Osteoblast (primary cell): ENCODE measurements at regions not wholly inside any gene's neighbourhood (a gene's known extent, or its start where the extent isn't known, plus 50 kb on each side); places are given as distances from the start of the nearest gene placed in this dataset.

Experiments used
- DNase-seq: peaks from one replicate; pipeline ENCODE4 v3.0.0; 2011; ENCODE audit warnings: low spot score, mixed read lengths; ENCODE audit not compliant: insufficient read length; ENCODE audit errors: missing footprints
- H2AFZ ChIP-seq: 2 replicates; pipeline ENCODE4 v1.6.0; 2011; ENCODE audit warnings: mild to moderate bottlenecking, low read length
- H3K27ac ChIP-seq: 2 replicates; pipeline ENCODE4 v1.5.1; 2011; ENCODE audit warnings: mild to moderate bottlenecking, low read depth, low read length, moderate library complexity
- H3K27me3 ChIP-seq: 2 replicates; pipeline ENCODE4 v1.6.0; 2012; ENCODE audit warnings: mild to moderate bottlenecking, control low read depth, inconsistent platforms, low read length, moderate library complexity; ENCODE audit not compliant: insufficient read depth
- H3K36me3 ChIP-seq: 2 replicates; pipeline ENCODE4 v1.5.1; 2011; ENCODE audit warnings: mild to moderate bottlenecking, low read length, control low read depth, moderate library complexity; ENCODE audit not compliant: insufficient read depth
- H3K4me1 ChIP-seq: 2 replicates; pipeline ENCODE4 v1.5.1; 2011; ENCODE audit warnings: mild to moderate bottlenecking, low read length, control low read depth, moderate library complexity; ENCODE audit not compliant: insufficient read depth
- H3K4me2 ChIP-seq: 2 replicates; pipeline ENCODE4 v1.6.0; 2011; ENCODE audit warnings: mild to moderate bottlenecking, low read length; ENCODE audit not compliant: insufficient read depth
- H3K4me3 ChIP-seq: fragments of 200-600 bp; sonication (generic); 3 replicates; pipeline ENCODE4 v1.5.1; 2012; ENCODE audit warnings: mild to moderate bottlenecking, low read length, inconsistent platforms; ENCODE audit not compliant: insufficient read depth
- H3K79me2 ChIP-seq: 2 replicates; pipeline ENCODE4 v1.6.0; 2012; ENCODE audit warnings: mild to moderate bottlenecking, low read length, control low read depth, inconsistent platforms; ENCODE audit not compliant: insufficient read depth
- H3K9me3 ChIP-seq: 2 replicates; pipeline ENCODE4 v1.5.1; 2011; ENCODE audit warnings: low read depth, low read length, control low read depth
- H4K20me1 ChIP-seq: 2 replicates; pipeline ENCODE4 v1.6.0; 2012; ENCODE audit warnings: mild to moderate bottlenecking, low read length, control low read depth; ENCODE audit not compliant: insufficient read depth
- CTCF ChIP-seq: IDR thresholded peaks from 2 replicates; pipeline ENCODE4 v1.5.1; 2011; ENCODE audit warnings: mild to moderate bottlenecking, low read depth, low read length, moderate library complexity; ENCODE audit errors: extremely low read depth

GRCh38 chr11:130769782-130770535, 146.3 kb downstream of the SNX19 start:
- H3K9me3 ChIP-seq = no peaks in the 10 kb centered on the region
- TF ChIP-seq CTCF = no peak
- H3K4me3 ChIP-seq = no peak overlapping the region
- H3K4me1 ChIP-seq = peaks cover 38% of the 10 kb centered on the region
- no peak overlapping the region for H3K27ac ChIP-seq
- H3K79me2 ChIP-seq = no peaks in the 10 kb centered on the region
- no peak overlapping the region for H2AFZ ChIP-seq
- H3K4me2 ChIP-seq = no peak overlapping the region
- no peaks in the 10 kb centered on the region for H3K36me3 ChIP-seq
- no peak for DNase-seq
- H4K20me1 ChIP-seq = no peaks in the 10 kb centered on the region
- peaks cover 8% of the 10 kb centered on the region for H3K27me3 ChIP-seq

- DNase-seq = no peak
- no peak overlapping the region for H2AFZ ChIP-seq
- no peaks in the 10 kb centered on the region for H3K9me3 ChIP-seq
- H4K20me1 ChIP-seq = no peaks in the 10 kb centered on the region
- H3K79me2 ChIP-seq = no peaks in the 10 kb centered on the region
- H3K27me3 ChIP-seq = peaks cover 3% of the 10 kb centered on the region
- H3K4me1 ChIP-seq = peaks cover 43% of the 10 kb centered on the region
- peak overlapping the region; percentile 47 for H3K4me2 ChIP-seq
- no peak for TF ChIP-seq CTCF
- H3K4me3 ChIP-seq = no peak overlapping the region
- H3K27ac ChIP-seq = peak overlapping the region; percentile 67
- H3K36me3 ChIP-seq = no peaks in the 10 kb centered on the region
These were observed 144.6 kb downstream of the SNX19 start for GRCh38 chr11:130771708-130772107.

GRCh38 chr11:130772266-130773227, 143.7 kb downstream of the SNX19 start:
- Histone ChIP-seq H3K27ac (peak overlapping the region; percentile 67), H3K79me2 (no peaks in the 10 kb centered on the region), H3K4me1 (peaks cover 43% of the 10 kb centered on the region), H4K20me1 (no peaks in the 10 kb centered on the region), H3K4me3 (no peak overlapping the region), H3K9me3 (no peaks in the 10 kb centered on the region), H3K27me3 (peaks cover 3% of the 10 kb centered on the region), H3K4me2 (peak overlapping the region; percentile 47), H2AFZ (no peak overlapping the region), H3K36me3 (no peaks in the 10 kb centered on the region)
- DNase-seq = peak; percentile 72
- TF ChIP-seq CTCF = no peak
